ENCODE measurements at regions not wholly inside any gene's neighbourhood (a gene's known extent, or its start where the extent isn't known, plus 50 kb on each side); places are given as distances from the start of the nearest gene placed in this dataset.

- CTCF ChIA-PET = no interaction called here
- ATAC-seq = no peak
- Mint-ChIP-seq H3K27me3 (ENCODE audit: low read depth) (no peaks in the 10 kb centered on the region; the same call in 1 of the 2 replicates), H3K9me3 (peaks cover 14% of the 10 kb centered on the region), H3K4me1 (peaks cover 33% of the 10 kb centered on the region), H3K36me3 (peaks cover 7% of the 10 kb centered on the region), H3K27ac (no peak overlapping the region), H3K4me3 (no peak overlapping the region)
- DNase-seq (ENCODE audit: low spot score) = no peak
- POLR2A ChIA-PET = no interaction called here
- TF ChIP-seq E2F1 (CRISPR knock-in tag; IDR thresholded peaks at IDR 0.05) (no peak), SMAD3 (CRISPR knock-in tag; IDR thresholded peaks at IDR 0.05; ENCODE audit: borderline replicate concordance) (no peak), PRDM15 (CRISPR knock-in tag; IDR thresholded peaks at IDR 0.05) (no peak)
Measured at GRCh38 chr3:55204417-55204816, 276.6 kb upstream of the LRTM1 start.

- H3K36me3 Mint-ChIP-seq = no peaks in the 10 kb centered on the region
- ChIA-PET CTCF (interaction anchor here (0.7 kb wide), 1 partner anchor 34 kb away, joined by 3 read pairs; no protein-coding TSS in a partner anchor), POLR2A (no interaction called here)
- no peak for TF ChIP-seq NR2C2 (CRISPR knock-in tag; IDR thresholded peaks at IDR 0.05)
- no peak for TF ChIP-seq ZNF423 (CRISPR knock-in tag; IDR thresholded peaks at IDR 0.05)
- no peak for TF ChIP-seq NFATC4 (CRISPR knock-in tag; IDR thresholded peaks at IDR 0.05)
- TF ChIP-seq ATF2 (CRISPR knock-in tag; IDR thresholded peaks at IDR 0.05; ENCODE audit: borderline replicate concordance, low read depth) = no peak
- TF ChIP-seq ERG (CRISPR knock-in tag; IDR thresholded peaks at IDR 0.05) = no peak
- no peak for TF ChIP-seq ZNF396 (CRISPR knock-in tag; IDR thresholded peaks at IDR 0.05; ENCODE audit: borderline replicate concordance)
- TF ChIP-seq PRDM15 (CRISPR knock-in tag; IDR thresholded peaks at IDR 0.05) = no peak
- TF ChIP-seq ETV6 (CRISPR knock-in tag; IDR thresholded peaks at IDR 0.05) = no peak
- no peak for TF ChIP-seq USF1 (CRISPR knock-in tag; IDR thresholded peaks at IDR 0.05)
- no peak for DNase-seq (ENCODE audit: low spot score)
- H3K4me1 Mint-ChIP-seq = peaks cover 33% of the 10 kb centered on the region
- no peaks in the 10 kb centered on the region for H3K27me3 Mint-ChIP-seq (ENCODE audit: low read depth)
- peaks cover 7% of the 10 kb centered on the region; the same call in 1 of the 2 replicates for H3K9me3 Mint-ChIP-seq
- no peak overlapping the region for H3K27ac Mint-ChIP-seq
- H3K4me3 Mint-ChIP-seq = no peak overlapping the region
- no peak for ATAC-seq
Measured at GRCh38 chr3:55203546-55203945, 275.7 kb upstream of the LRTM1 start.
